ENCODE measurements at regions not wholly inside any gene's neighbourhood (a gene's known extent, or its start where the extent isn't known, plus 50 kb on each side); places are given as distances from the start of the nearest gene placed in this dataset.

- H4K5ac ChIP-seq (ENCODE audit: low read length) = no peak overlapping the region
- H3K23ac ChIP-seq (ENCODE audit: low read length) = no peak overlapping the region
- H3K9ac ChIP-seq (ENCODE audit: low read length) = no peak overlapping the region
- no CpG with 5 or more reads among the region's 1 CpG for WGBS (ENCODE audit: extremely low coverage, insufficient coverage, low lambda C conversion rate)
- no peaks in the 10 kb centered on the region for H3K79me2 ChIP-seq (ENCODE audit: control insufficient read depth, insufficient read depth, low read length)
- H3K4me1 ChIP-seq (ENCODE audit: control insufficient read depth, low read depth, low read length) = no peaks in the 10 kb centered on the region
- no peak overlapping the region for H3K4me2 ChIP-seq (ENCODE audit: low read length)
- no peaks in the 10 kb centered on the region for H3K79me1 ChIP-seq (ENCODE audit: low read length)
- no peak overlapping the region for H3K56ac ChIP-seq (ENCODE audit: low read length)
- no peak overlapping the region for H2AK5ac ChIP-seq (ENCODE audit: low read length)
- no peak overlapping the region for H4K8ac ChIP-seq (ENCODE audit: low read depth, low read length)
- H2BK15ac ChIP-seq (replicated peaks; ENCODE audit: low read depth) = no peak overlapping the region
- no peak overlapping the region for H2BK5ac ChIP-seq (ENCODE audit: low read length)
- H2BK120ac ChIP-seq (ENCODE audit: low read depth, low read length) = no peak overlapping the region
- H3K36me3 ChIP-seq (ENCODE audit: control insufficient read depth, insufficient read depth, low read length) = no peaks in the 10 kb centered on the region
- H3K27ac ChIP-seq (ENCODE audit: low read depth, low read length) = no peak overlapping the region
- H3K4ac ChIP-seq (ENCODE audit: low read depth, low read length) = no peak overlapping the region
- no peak for DNase-seq
- no peak overlapping the region for H3K18ac ChIP-seq (ENCODE audit: low read length)
- H3K27me3 ChIP-seq (ENCODE audit: insufficient read depth, low read length, poor library complexity) = no peaks in the 10 kb centered on the region
- no peak overlapping the region for H3K4me3 ChIP-seq (ENCODE audit: low read length)
These were observed 614.6 kb upstream of the TBL1XR1 start for GRCh38 chr3:177811835-177812234.

DNA sequence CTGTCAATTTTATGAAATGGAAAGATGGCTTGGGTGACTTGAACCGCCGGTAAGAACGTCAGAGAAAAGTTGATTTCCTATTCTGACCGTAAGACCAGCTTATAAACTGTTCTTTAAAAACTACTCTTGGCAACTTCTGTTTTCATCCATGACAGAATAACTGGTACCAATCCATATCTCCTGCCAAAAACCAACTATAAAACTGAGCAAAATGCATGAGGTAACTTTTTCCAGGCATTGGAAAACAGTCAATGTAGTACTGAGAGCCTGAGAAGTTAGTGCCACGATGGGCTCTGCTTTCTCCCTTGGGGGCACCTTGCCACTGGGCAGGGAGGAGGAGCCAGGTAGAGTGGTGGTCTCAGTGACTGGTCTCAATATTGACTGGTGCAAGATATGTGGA, 615.2 kb upstream of the TBL1XR1 start:
- Histone ChIP-seq H3K27me3 (ENCODE audit: insufficient read depth, low read length, poor library complexity) (no peaks in the 10 kb centered on the region), H2AK5ac (ENCODE audit: low read length) (no peak overlapping the region), H3K23ac (ENCODE audit: low read length) (no peak overlapping the region), H2BK5ac (ENCODE audit: low read length) (no peak overlapping the region), H4K5ac (ENCODE audit: low read length) (no peak overlapping the region), H3K18ac (ENCODE audit: low read length) (no peak overlapping the region), H2BK120ac (ENCODE audit: low read depth, low read length) (no peak overlapping the region), H3K79me2 (ENCODE audit: control insufficient read depth, insufficient read depth, low read length) (no peaks in the 10 kb centered on the region), H2BK15ac (replicated peaks; ENCODE audit: low read depth) (no peak overlapping the region), H3K56ac (ENCODE audit: low read length) (no peak overlapping the region), H4K8ac (ENCODE audit: low read depth, low read length) (no peak overlapping the region), H3K4me2 (ENCODE audit: low read length) (no peak overlapping the region), H3K4ac (ENCODE audit: low read depth, low read length) (no peak overlapping the region), H3K4me3 (ENCODE audit: low read length) (no peak overlapping the region), H3K36me3 (ENCODE audit: control insufficient read depth, insufficient read depth, low read length) (no peaks in the 10 kb centered on the region), H3K4me1 (ENCODE audit: control insufficient read depth, low read depth, low read length) (no peaks in the 10 kb centered on the region), H3K27ac (ENCODE audit: low read depth, low read length) (no peak overlapping the region), H3K79me1 (ENCODE audit: low read length) (no peaks in the 10 kb centered on the region), H3K9ac (ENCODE audit: low read length) (no peak overlapping the region)
- DNase-seq = no peak
- no CpG with 5 or more reads among the region's 5 CpGs for WGBS (ENCODE audit: extremely low coverage, insufficient coverage, low lambda C conversion rate)

- Histone ChIP-seq H4K5ac (ENCODE audit: low read length) (no peak overlapping the region), H3K4me2 (ENCODE audit: low read length) (no peak overlapping the region), H2AK5ac (ENCODE audit: low read length) (no peak overlapping the region), H3K23ac (ENCODE audit: low read length) (no peak overlapping the region), H3K36me3 (ENCODE audit: control insufficient read depth, insufficient read depth, low read length) (no peaks in the 10 kb centered on the region), H3K27ac (ENCODE audit: low read depth, low read length) (no peak overlapping the region), H3K4me3 (ENCODE audit: low read length) (no peak overlapping the region), H3K18ac (ENCODE audit: low read length) (no peak overlapping the region), H3K4me1 (ENCODE audit: control insufficient read depth, low read depth, low read length) (no peaks in the 10 kb centered on the region), H3K79me1 (ENCODE audit: low read length) (no peaks in the 10 kb centered on the region), H2BK15ac (replicated peaks; ENCODE audit: low read depth) (no peak overlapping the region), H3K79me2 (ENCODE audit: control insufficient read depth, insufficient read depth, low read length) (no peaks in the 10 kb centered on the region), H2BK5ac (ENCODE audit: low read length) (no peak overlapping the region), H3K9ac (ENCODE audit: low read length) (no peak overlapping the region), H4K8ac (ENCODE audit: low read depth, low read length) (no peak overlapping the region), H3K4ac (ENCODE audit: low read depth, low read length) (no peak overlapping the region), H2BK120ac (ENCODE audit: low read depth, low read length) (no peak overlapping the region), H3K56ac (ENCODE audit: low read length) (no peak overlapping the region), H3K27me3 (ENCODE audit: insufficient read depth, low read length, poor library complexity) (no peaks in the 10 kb centered on the region)
- no CpG with 5 or more reads among the region's 3 CpGs for WGBS (ENCODE audit: extremely low coverage, insufficient coverage, low lambda C conversion rate)
- DNase-seq = no peak
These were observed 616.0 kb upstream of the TBL1XR1 start for GRCh38 chr3:177813322-177813721.

DNA sequence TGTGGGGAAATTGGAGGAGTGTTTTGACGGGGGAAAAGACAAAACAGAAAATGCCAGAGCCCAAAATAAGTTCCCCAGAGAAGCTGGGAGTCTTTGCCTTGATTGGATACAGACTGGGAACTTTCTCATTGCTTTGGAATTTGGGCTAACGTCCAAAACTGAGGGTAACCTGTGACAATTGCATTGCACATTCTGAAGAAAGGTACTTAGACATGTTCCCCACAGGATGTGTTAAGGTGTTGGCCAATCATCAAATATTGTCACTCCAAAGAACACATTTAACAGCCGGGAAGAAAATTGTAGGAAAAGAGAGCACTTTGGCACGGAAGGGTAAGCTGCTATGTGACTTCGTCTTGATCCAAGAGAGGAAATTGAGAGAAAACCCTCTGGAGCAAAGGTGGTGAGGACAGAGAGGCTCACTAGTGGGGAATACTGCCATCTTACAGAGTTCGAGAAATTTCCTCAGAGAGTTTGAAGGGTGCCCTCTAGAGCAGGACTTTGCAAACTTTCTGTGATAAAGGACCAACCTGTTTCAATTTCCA, 619.5 kb upstream of the TBL1XR1 start:
- Histone ChIP-seq H4K5ac (ENCODE audit: low read length) (no peak overlapping the region), H2BK5ac (ENCODE audit: low read length) (no peak overlapping the region), H3K4me3 (ENCODE audit: low read length) (no peak overlapping the region), H4K8ac (ENCODE audit: low read depth, low read length) (no peak overlapping the region), H2BK120ac (ENCODE audit: low read depth, low read length) (no peak overlapping the region), H3K56ac (ENCODE audit: low read length) (no peak overlapping the region), H3K4me1 (ENCODE audit: control insufficient read depth, low read depth, low read length) (no peaks in the 10 kb centered on the region), H3K23ac (ENCODE audit: low read length) (no peak overlapping the region), H3K4ac (ENCODE audit: low read depth, low read length) (peak overlapping the region; percentile 36), H3K36me3 (ENCODE audit: control insufficient read depth, insufficient read depth, low read length) (no peaks in the 10 kb centered on the region), H3K79me1 (ENCODE audit: low read length) (no peaks in the 10 kb centered on the region), H3K27ac (ENCODE audit: low read depth, low read length) (no peak overlapping the region), H3K18ac (ENCODE audit: low read length) (peak overlapping the region; percentile 87), H3K4me2 (ENCODE audit: low read length) (no peak overlapping the region), H2AK5ac (ENCODE audit: low read length) (no peak overlapping the region), H3K79me2 (ENCODE audit: control insufficient read depth, insufficient read depth, low read length) (no peaks in the 10 kb centered on the region), H3K9ac (ENCODE audit: low read length) (no peak overlapping the region), H2BK15ac (replicated peaks; ENCODE audit: low read depth) (no peak overlapping the region), H3K27me3 (ENCODE audit: insufficient read depth, low read length, poor library complexity) (no peaks in the 10 kb centered on the region)
- no CpG with 5 or more reads among the region's 6 CpGs for WGBS (ENCODE audit: extremely low coverage, insufficient coverage, low lambda C conversion rate)
- peak; percentile 36 for DNase-seq

- H2BK15ac ChIP-seq (replicated peaks; ENCODE audit: low read depth) = no peak overlapping the region
- no peak overlapping the region for H3K4me3 ChIP-seq (ENCODE audit: low read length)
- no peak overlapping the region for H3K4me2 ChIP-seq (ENCODE audit: low read length)
- H3K4me1 ChIP-seq (ENCODE audit: control insufficient read depth, low read depth, low read length) = no peaks in the 10 kb centered on the region
- H3K56ac ChIP-seq (ENCODE audit: low read length) = no peak overlapping the region
- H3K4ac ChIP-seq (ENCODE audit: low read depth, low read length) = no peak overlapping the region
- H4K8ac ChIP-seq (ENCODE audit: low read depth, low read length) = no peak overlapping the region
- H2BK5ac ChIP-seq (ENCODE audit: low read length) = no peak overlapping the region
- no peaks in the 10 kb centered on the region for H3K36me3 ChIP-seq (ENCODE audit: control insufficient read depth, insufficient read depth, low read length)
- no peak overlapping the region for H3K23ac ChIP-seq (ENCODE audit: low read length)
- whole genome bisulfite sequencing (ENCODE audit: extremely low coverage, insufficient coverage, low lambda C conversion rate) = no CpG with 5 or more reads among the region's 2 CpGs
- H3K27me3 ChIP-seq (ENCODE audit: insufficient read depth, low read length, poor library complexity) = no peaks in the 10 kb centered on the region
- H3K27ac ChIP-seq (ENCODE audit: low read depth, low read length) = no peak overlapping the region
- no peaks in the 10 kb centered on the region for H3K79me2 ChIP-seq (ENCODE audit: control insufficient read depth, insufficient read depth, low read length)
- H3K18ac ChIP-seq (ENCODE audit: low read length) = no peak overlapping the region
- H2AK5ac ChIP-seq (ENCODE audit: low read length) = no peak overlapping the region
- no peak overlapping the region for H3K9ac ChIP-seq (ENCODE audit: low read length)
- H2BK120ac ChIP-seq (ENCODE audit: low read depth, low read length) = no peak overlapping the region
- no peak overlapping the region for H4K5ac ChIP-seq (ENCODE audit: low read length)
- no peaks in the 10 kb centered on the region for H3K79me1 ChIP-seq (ENCODE audit: low read length)
- DNase-seq = no peak
These were observed 620.5 kb upstream of the TBL1XR1 start for GRCh38 chr3:177817751-177818150.

- no peak overlapping the region for H4K5ac ChIP-seq (ENCODE audit: low read length)
- H3K4me2 ChIP-seq (ENCODE audit: low read length) = no peak overlapping the region
- no peak overlapping the region for H3K4ac ChIP-seq (ENCODE audit: low read depth, low read length)
- H2BK15ac ChIP-seq (replicated peaks; ENCODE audit: low read depth) = no peak overlapping the region
- no peak overlapping the region for H2BK120ac ChIP-seq (ENCODE audit: low read depth, low read length)
- no peak overlapping the region for H3K4me3 ChIP-seq (ENCODE audit: low read length)
- no peak overlapping the region for H4K8ac ChIP-seq (ENCODE audit: low read depth, low read length)
- no peak overlapping the region for H3K18ac ChIP-seq (ENCODE audit: low read length)
- H3K9ac ChIP-seq (ENCODE audit: low read length) = no peak overlapping the region
- DNase-seq = no peak
- no peak overlapping the region for H2BK5ac ChIP-seq (ENCODE audit: low read length)
- H3K79me1 ChIP-seq (ENCODE audit: low read length) = no peaks in the 10 kb centered on the region
- no peaks in the 10 kb centered on the region for H3K79me2 ChIP-seq (ENCODE audit: control insufficient read depth, insufficient read depth, low read length)
- no peak overlapping the region for H3K27ac ChIP-seq (ENCODE audit: low read depth, low read length)
- H3K56ac ChIP-seq (ENCODE audit: low read length) = no peak overlapping the region
- H3K4me1 ChIP-seq (ENCODE audit: control insufficient read depth, low read depth, low read length) = no peaks in the 10 kb centered on the region
- H3K27me3 ChIP-seq (ENCODE audit: insufficient read depth, low read length, poor library complexity) = no peaks in the 10 kb centered on the region
- no peak overlapping the region for H3K23ac ChIP-seq (ENCODE audit: low read length)
- WGBS (ENCODE audit: extremely low coverage, insufficient coverage, low lambda C conversion rate) = no CpG with 5 or more reads among the region's 2 CpGs
- no peak overlapping the region for H2AK5ac ChIP-seq (ENCODE audit: low read length)
- no peaks in the 10 kb centered on the region for H3K36me3 ChIP-seq (ENCODE audit: control insufficient read depth, insufficient read depth, low read length)
These were observed 621.5 kb upstream of the TBL1XR1 start for GRCh38 chr3:177818712-177819240.

Measured in mesendoderm (in vitro differentiated cells).